Mesothelial cell of epicardium (in vitro differentiated cells): ENCODE measurements at regions not wholly inside any gene's neighbourhood (a gene's known extent, or its start where the extent isn't known, plus 50 kb on each side); places are given as distances from the start of the nearest gene placed in this dataset.

Experiments
- DNase-seq, 2 experiments: peaks; one replicate each; pipeline ENCODE4 v3.0.0; 2021; ENCODE audit warnings: low spot score in 2 of 2; ENCODE audit not compliant: unreplicated experiment in 2 of 2
- H3K27ac Mint-ChIP-seq: 2 replicates; pipeline ENCODE4 v1.8.0; 2021; ENCODE audit warnings: mixed read lengths
- H3K27me3 Mint-ChIP-seq: 2 replicates; pipeline ENCODE4 v1.8.0; 2021; ENCODE audit warnings: low read depth, mixed read lengths
- H3K36me3 Mint-ChIP-seq: 2 replicates; pipeline ENCODE4 v1.8.0; 2021; ENCODE audit warnings: mixed read lengths
- H3K4me1 Mint-ChIP-seq: 2 replicates; pipeline ENCODE4 v1.8.0; 2021; ENCODE audit warnings: mixed read lengths
- H3K4me3 Mint-ChIP-seq: 2 replicates; pipeline ENCODE4 v1.8.0; 2021; ENCODE audit warnings: mild to moderate bottlenecking, moderate library complexity, mixed read lengths
- H3K9me3 Mint-ChIP-seq: 2 replicates; pipeline ENCODE4 v1.8.0; 2021; ENCODE audit warnings: mixed read lengths
- TF ChIP-seq, protein P1 (sequence below): fragments of 200-600 bp; sonication (generic); IDR thresholded peaks from one replicate; pipeline ENCODE4 v1.5.0; 2021; ENCODE audit warnings: antibody characterized with exemption; ENCODE audit not compliant: unreplicated experiment

DNA sequence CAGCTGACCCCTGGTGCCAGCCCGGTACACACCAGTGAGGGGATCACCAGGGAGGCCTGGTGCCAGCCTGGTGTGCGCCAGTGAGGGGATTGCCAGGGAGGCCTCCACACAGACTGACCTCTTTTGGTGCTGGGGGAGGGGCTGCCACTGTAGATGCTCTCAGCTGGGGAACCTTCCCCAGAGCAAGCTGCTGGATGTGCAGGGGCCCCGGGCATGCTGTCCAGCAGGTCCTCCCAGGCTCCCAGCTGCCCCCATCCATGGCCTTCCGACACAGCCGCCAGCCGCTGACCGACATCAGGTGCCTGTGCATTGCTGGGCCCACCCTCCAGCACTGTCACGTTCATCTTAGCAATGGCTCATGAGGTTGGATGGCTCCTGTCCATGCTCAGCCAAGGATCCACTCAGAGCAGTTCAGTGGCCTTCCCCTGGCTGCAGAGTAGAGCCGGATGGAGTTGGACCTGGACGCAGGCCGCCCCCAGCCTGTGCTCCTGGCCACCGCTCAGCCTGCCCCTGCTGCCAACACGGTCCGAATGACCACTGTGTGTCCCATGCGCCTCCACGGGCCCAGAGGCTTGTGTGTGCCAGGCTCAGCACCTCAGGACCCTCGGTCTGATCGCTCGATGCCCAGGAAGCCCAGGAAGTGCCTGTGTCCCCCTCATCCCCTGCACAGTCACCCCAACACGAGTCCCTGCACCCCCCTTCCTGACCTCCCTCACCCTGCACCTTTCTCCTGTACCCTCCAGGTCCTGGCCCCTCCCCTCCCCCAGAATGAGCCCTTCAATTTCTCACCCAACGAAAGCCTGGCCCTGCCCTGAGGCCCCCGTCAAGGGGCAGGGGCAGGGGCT is 95.7 kb downstream of the YTHDF1 start:
- Mint-ChIP-seq H3K27ac (no peak overlapping the region), H3K36me3 (no peaks in the 10 kb centered on the region), H3K4me1 (no peaks in the 10 kb centered on the region), H3K4me3 (no peak overlapping the region), H3K9me3 (peaks cover 3% of the 10 kb centered on the region), H3K27me3 (peaks cover 54% of the 10 kb centered on the region)
- TF ChIP-seq, protein P1, sequence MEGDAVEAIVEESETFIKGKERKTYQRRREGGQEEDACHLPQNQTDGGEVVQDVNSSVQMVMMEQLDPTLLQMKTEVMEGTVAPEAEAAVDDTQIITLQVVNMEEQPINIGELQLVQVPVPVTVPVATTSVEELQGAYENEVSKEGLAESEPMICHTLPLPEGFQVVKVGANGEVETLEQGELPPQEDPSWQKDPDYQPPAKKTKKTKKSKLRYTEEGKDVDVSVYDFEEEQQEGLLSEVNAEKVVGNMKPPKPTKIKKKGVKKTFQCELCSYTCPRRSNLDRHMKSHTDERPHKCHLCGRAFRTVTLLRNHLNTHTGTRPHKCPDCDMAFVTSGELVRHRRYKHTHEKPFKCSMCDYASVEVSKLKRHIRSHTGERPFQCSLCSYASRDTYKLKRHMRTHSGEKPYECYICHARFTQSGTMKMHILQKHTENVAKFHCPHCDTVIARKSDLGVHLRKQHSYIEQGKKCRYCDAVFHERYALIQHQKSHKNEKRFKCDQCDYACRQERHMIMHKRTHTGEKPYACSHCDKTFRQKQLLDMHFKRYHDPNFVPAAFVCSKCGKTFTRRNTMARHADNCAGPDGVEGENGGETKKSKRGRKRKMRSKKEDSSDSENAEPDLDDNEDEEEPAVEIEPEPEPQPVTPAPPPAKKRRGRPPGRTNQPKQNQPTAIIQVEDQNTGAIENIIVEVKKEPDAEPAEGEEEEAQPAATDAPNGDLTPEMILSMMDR, result no peak
- no peak for DNase-seq

DNA sequence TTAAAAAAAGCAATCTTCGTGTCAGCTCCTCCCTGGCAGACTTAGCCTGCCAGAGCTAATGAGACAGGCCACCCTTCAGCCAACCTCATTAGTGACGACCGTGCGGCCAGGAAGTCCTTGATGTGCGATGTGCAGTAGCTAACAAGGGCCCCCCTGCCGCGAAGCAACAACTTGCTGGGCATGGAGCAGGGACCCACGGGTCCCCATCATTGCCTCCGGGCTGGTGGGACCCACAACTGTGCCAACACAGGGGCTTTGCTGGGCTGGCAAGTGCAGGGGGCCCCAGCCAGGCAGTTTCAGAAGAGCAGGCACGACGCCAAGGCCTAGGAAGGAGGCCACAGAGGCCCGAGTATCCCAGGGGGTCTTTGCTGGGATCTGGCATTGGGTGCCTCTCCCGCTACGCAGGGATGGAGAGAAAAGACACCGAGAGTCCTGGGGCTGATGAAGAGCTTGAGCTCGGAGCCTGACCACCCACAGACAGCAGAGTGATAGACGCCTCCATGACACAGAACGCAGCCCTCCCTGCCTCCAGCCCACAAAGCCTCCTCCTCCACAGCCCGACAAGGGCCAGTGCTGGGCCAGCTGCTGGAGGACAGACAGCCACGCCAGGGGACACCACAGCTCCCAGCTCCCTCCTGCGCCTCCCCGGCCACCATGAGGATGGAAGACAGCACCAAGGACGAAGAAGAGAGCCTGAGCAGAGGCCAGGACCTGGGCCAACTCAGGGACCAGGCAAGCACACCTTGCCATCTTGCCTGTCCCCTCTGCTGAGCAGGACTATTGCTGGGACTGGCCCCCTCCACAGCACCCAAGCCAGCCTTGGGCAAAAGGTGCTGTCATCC is 96.6 kb downstream of the YTHDF1 start:
- TF ChIP-seq, protein P1, result no peak
- no peak for DNase-seq
- no peaks in the 10 kb centered on the region for H3K36me3 Mint-ChIP-seq
- peaks cover 59% of the 10 kb centered on the region for H3K27me3 Mint-ChIP-seq
- peaks cover 3% of the 10 kb centered on the region for H3K9me3 Mint-ChIP-seq
- H3K27ac Mint-ChIP-seq, result no peak overlapping the region
- no peaks in the 10 kb centered on the region for H3K4me1 Mint-ChIP-seq
- no peak overlapping the region for H3K4me3 Mint-ChIP-seq

DNA sequence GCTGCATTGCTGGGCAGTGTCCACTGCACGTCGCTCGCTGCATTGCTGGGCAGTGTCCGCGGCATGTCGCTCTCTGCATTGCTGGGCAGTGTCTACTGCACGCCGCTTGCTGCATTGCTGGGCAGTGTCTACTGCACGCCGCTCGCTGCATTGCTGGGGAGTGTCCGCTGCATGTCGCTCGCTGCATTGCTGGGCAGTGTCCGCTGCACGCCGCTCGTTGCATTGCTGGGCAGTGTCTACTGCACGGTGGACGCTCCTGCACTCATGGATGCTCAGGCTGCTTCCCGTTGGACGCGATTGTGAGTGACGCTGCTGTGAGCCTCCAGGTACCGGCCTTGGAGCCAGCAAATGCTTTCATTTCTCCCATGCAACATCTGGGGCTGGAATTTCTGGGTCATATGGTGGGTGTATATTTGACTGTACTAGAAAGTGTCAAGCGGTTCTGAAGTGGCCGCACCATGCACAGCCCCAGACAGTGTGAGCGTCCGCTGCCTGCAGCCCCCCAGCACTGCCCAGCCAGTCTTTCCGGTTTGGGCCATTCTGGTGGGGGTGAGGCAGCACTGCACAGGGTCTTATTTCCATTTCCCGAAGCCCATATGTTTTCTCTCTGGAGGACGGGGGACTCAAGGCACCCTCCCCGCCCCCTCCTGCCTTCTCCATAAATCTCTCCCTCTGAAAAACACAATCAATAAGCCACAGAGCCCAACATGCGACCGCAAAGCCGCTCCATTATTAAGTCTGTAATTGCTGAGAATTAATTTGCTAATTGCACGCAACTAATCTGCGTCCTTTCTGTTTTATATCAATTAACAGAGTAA is 97.4 kb downstream of the YTHDF1 start:
- peaks cover 63% of the 10 kb centered on the region for H3K27me3 Mint-ChIP-seq
- DNase-seq, result no peak
- H3K4me3 Mint-ChIP-seq, result no peak overlapping the region
- no peaks in the 10 kb centered on the region for H3K36me3 Mint-ChIP-seq
- peaks cover 3% of the 10 kb centered on the region for H3K9me3 Mint-ChIP-seq
- TF ChIP-seq, protein P1, result no peak
- no peaks in the 10 kb centered on the region for H3K4me1 Mint-ChIP-seq
- no peak overlapping the region for H3K27ac Mint-ChIP-seq

DNA sequence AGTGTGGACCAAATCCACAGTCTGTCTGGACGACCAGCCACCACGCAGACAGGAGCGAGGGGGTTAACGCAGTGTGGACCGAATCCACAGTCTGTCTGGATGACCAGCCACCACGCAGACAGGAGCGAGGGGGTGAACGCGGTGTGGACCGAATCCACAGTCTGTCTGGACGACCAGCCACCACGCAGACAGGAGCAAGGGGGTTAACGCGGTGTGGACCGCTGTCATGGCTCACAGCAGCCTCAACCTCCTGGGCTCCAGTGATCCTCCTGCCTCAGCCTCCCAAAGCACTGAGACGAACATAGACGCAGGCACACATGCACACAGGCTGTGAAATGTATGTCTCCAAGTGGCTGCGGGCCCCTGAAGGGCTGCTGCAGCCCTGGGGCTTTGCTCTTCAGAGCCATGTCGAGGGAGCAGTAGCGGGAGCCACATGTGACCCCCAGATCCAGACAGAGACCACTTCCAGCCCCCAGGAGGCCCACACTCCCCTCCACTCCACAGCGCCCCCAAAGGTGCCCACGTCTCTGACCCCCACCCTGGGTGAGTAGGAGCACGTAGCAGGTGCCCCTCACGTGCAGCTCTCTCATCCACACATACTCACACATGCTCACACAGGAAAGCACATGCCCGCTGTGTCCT is 98.1 kb downstream of the YTHDF1 start:
- H3K4me1 Mint-ChIP-seq, result no peaks in the 10 kb centered on the region
- no peak overlapping the region for H3K4me3 Mint-ChIP-seq
- no peaks in the 10 kb centered on the region for H3K36me3 Mint-ChIP-seq
- peaks cover 3% of the 10 kb centered on the region for H3K9me3 Mint-ChIP-seq
- peaks cover 66% of the 10 kb centered on the region for H3K27me3 Mint-ChIP-seq
- H3K27ac Mint-ChIP-seq, result no peak overlapping the region
- no peak for DNase-seq
- TF ChIP-seq, protein P1, result no peak

DNA sequence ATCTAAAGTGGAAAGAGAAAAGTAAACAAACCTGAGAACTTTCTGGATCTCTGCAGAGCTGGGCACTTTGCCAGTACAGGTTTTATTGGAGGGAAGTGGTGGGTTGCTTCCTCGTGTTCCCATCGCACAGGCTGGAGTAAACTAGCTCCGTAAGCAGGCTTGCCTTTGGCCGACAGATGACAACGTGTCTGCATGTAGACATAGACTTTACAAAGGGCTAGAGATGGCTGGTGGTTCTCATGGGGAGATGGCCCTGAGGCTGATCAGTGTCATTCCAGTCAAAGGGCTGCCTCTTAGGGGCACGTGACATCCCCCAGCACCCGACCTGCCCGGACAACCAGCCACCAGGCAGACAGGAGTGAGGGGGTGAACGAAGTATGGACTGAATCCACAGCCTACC is 98.8 kb downstream of the YTHDF1 start:
- peaks cover 61% of the 10 kb centered on the region for H3K27me3 Mint-ChIP-seq
- H3K4me3 Mint-ChIP-seq, result no peak overlapping the region
- H3K4me1 Mint-ChIP-seq, result no peaks in the 10 kb centered on the region
- no peak for DNase-seq
- H3K9me3 Mint-ChIP-seq, result no peaks in the 10 kb centered on the region
- TF ChIP-seq, protein P1, result no peak
- no peaks in the 10 kb centered on the region for H3K36me3 Mint-ChIP-seq
- no peak overlapping the region for H3K27ac Mint-ChIP-seq
